OCI-LY3 (cell line): ENCODE measurements at regions not wholly inside any gene's neighbourhood (a gene's known extent, or its start where the extent isn't known, plus 50 kb on each side); places are given as distances from the start of the nearest gene placed in this dataset.

Experiments used
- H2AFZ ChIP-seq: fragments of 200-600, 300-600 bp; shearing (Covaris generic); 2 replicates; pipeline ENCODE4 v1.6.0; 2014; ENCODE audit warnings: antibody characterized with exemption, low read depth, low read length
- H3K27ac ChIP-seq: fragments of 200-600, 300-600 bp; sonication (generic); 2 replicates; pipeline ENCODE4 v1.5.1; 2014; ENCODE audit warnings: mild to moderate bottlenecking, low read length, moderate library complexity, mixed read lengths
- H3K27me3 ChIP-seq: fragments of 200-600, 300-600 bp; sonication (generic); 2 replicates; pipeline ENCODE4 v1.6.1; 2014; ENCODE audit warnings: low read depth, low read length, mixed read lengths
- H3K36me3 ChIP-seq: fragments of 200-600, 300-600 bp; sonication (generic); replicated peaks from 2 replicates; pipeline ENCODE3; 2014; ENCODE audit warnings: low read depth, low read length, mixed read lengths
- H3K4me1 ChIP-seq: fragments of 300-600, 200-600 bp; sonication (generic); 2 replicates; pipeline ENCODE4 v1.6.1; 2014; ENCODE audit warnings: low read length, mixed read lengths
- H3K4me2 ChIP-seq: fragments of 200-600, 300-600 bp; sonication (generic); 2 replicates; pipeline ENCODE4 v1.6.1; 2014; ENCODE audit warnings: low read length, mixed read lengths
- H3K4me3 ChIP-seq: fragments of 300-600, 200-600 bp; sonication (generic); 2 replicates; pipeline ENCODE4 v1.5.1; 2014; ENCODE audit warnings: antibody characterized with exemption, mild to moderate bottlenecking, low read length, moderate library complexity
- H3K79me2 ChIP-seq: fragments of 300-600, 200-600 bp; shearing (Covaris generic); 2 replicates; pipeline ENCODE4 v1.6.1; 2014; ENCODE audit warnings: mild to moderate bottlenecking, low read length, mixed read lengths
- H3K9ac ChIP-seq: fragments of 300-600, 200-600 bp; shearing (Covaris generic); 2 replicates; pipeline ENCODE4 v1.6.0; 2014; ENCODE audit warnings: mild to moderate bottlenecking, low read length, moderate library complexity
- H3K9me3 ChIP-seq: fragments of 200-600, 300-600 bp; shearing (Covaris generic); 2 replicates; pipeline ENCODE4 v1.6.1; 2014; ENCODE audit warnings: low read length, mixed read lengths; ENCODE audit not compliant: insufficient read depth
- H4K20me1 ChIP-seq: fragments of 200-600, 300-600 bp; sonication (generic); 2 replicates; pipeline ENCODE4 v1.6.1; 2016; ENCODE audit warnings: low read length, mixed read lengths; ENCODE audit not compliant: insufficient read depth
- EZH2phosphoT487 ChIP-seq: fragments of 200-600 bp; shearing (Covaris generic); IDR thresholded peaks from 2 replicates; pipeline ENCODE4 v1.6.1; 2018; ENCODE audit warnings: antibody characterized with exemption, mixed run types, low read depth
- TF ChIP-seq, protein P1 (sequence below): fragments of 200-600, 300-600 bp; sonication (generic); IDR thresholded peaks from 2 replicates; pipeline ENCODE4 v1.5.1; 2014; ENCODE audit warnings: antibody characterized with exemption, low read length, low read depth

DNA sequence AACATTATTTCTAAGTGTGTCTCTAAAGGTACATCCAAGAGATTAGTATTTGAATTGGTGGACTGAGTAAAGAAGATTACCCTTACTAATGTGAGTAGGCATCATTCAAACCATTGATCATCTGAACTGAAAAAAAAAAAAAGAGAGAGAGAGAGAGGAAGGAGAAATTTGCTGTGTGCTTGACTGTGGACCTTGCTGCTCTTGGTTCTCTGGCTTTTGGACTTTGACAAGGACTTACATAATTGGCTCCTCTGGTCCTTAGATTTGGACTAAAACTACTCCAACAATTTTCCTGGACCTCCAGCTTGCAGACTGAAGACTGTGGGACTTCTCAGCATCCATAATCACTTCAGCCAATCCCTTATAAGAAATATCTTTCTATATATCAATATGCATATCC lies 1091.9 kb upstream of the EDIL3 start:
- Histone ChIP-seq H4K20me1 (no peaks in the 10 kb centered on the region), H3K9me3 (no peaks in the 10 kb centered on the region), H3K27me3 (no peaks in the 10 kb centered on the region), H3K27ac (no peak overlapping the region), H3K4me1 (no peaks in the 10 kb centered on the region), H3K79me2 (no peaks in the 10 kb centered on the region), H3K9ac (no peak overlapping the region), H3K36me3 (no peaks in the 10 kb centered on the region), H3K4me3 (no peak overlapping the region), H3K4me2 (no peak overlapping the region), H2AFZ (no peak overlapping the region)
- no peak for TF ChIP-seq EZH2phosphoT487
- TF ChIP-seq, protein P1, sequence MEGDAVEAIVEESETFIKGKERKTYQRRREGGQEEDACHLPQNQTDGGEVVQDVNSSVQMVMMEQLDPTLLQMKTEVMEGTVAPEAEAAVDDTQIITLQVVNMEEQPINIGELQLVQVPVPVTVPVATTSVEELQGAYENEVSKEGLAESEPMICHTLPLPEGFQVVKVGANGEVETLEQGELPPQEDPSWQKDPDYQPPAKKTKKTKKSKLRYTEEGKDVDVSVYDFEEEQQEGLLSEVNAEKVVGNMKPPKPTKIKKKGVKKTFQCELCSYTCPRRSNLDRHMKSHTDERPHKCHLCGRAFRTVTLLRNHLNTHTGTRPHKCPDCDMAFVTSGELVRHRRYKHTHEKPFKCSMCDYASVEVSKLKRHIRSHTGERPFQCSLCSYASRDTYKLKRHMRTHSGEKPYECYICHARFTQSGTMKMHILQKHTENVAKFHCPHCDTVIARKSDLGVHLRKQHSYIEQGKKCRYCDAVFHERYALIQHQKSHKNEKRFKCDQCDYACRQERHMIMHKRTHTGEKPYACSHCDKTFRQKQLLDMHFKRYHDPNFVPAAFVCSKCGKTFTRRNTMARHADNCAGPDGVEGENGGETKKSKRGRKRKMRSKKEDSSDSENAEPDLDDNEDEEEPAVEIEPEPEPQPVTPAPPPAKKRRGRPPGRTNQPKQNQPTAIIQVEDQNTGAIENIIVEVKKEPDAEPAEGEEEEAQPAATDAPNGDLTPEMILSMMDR: no peak

DNA sequence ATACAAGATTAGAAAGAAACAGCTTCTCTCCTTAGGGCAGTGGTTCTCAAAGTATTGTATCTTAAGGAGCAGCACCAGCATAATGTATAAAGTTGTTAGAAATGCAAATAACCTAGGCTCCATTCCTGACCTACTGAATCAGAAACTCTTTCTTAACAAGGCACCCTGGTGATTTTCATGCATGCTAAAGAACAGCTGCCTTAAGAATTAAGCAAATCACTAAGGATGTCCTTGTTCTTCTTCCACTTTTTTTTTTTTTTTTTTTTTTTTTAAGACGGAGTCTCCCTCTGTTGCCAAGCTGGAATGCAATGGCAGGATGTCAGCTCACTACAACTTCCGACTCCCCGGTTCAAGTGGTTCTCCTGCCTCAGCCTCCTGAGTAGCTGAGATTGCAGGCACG lies 1095.2 kb upstream of the EDIL3 start:
- Histone ChIP-seq H3K4me1 (no peaks in the 10 kb centered on the region), H4K20me1 (no peaks in the 10 kb centered on the region), H3K27ac (no peak overlapping the region), H3K4me3 (no peak overlapping the region), H3K36me3 (no peaks in the 10 kb centered on the region), H3K4me2 (no peak overlapping the region), H3K9ac (no peak overlapping the region), H3K27me3 (no peaks in the 10 kb centered on the region), H3K79me2 (no peaks in the 10 kb centered on the region), H3K9me3 (no peaks in the 10 kb centered on the region), H2AFZ (no peak overlapping the region)
- TF ChIP-seq, protein P1: no peak
- no peak for TF ChIP-seq EZH2phosphoT487

- H3K9me3 ChIP-seq: no peaks in the 10 kb centered on the region
- TF ChIP-seq EZH2phosphoT487: no peak
- TF ChIP-seq, protein P1: no peak
Measured at GRCh38 chr5:85484982-85485574, 1100.4 kb upstream of the EDIL3 start.

GRCh38 chr5:85488295-85488694 lies 1103.6 kb upstream of the EDIL3 start:
- TF ChIP-seq EZH2phosphoT487: no peak
- TF ChIP-seq, protein P1: no peak
- Histone ChIP-seq H3K79me2 (no peaks in the 10 kb centered on the region), H3K27ac (no peak overlapping the region), H3K4me1 (no peaks in the 10 kb centered on the region), H4K20me1 (no peaks in the 10 kb centered on the region), H3K9me3 (no peaks in the 10 kb centered on the region; the same call in 1 of the 2 replicates), H3K4me3 (no peak overlapping the region), H3K9ac (no peak overlapping the region), H3K36me3 (no peaks in the 10 kb centered on the region), H3K27me3 (no peaks in the 10 kb centered on the region), H3K4me2 (no peak overlapping the region), H2AFZ (no peak overlapping the region)

More at GRCh38 chr5:85484982-85485574, 1100.4 kb upstream of the EDIL3 start:
- Histone ChIP-seq H3K27ac (no peak overlapping the region), H2AFZ (no peak overlapping the region), H3K27me3 (no peaks in the 10 kb centered on the region), H3K36me3 (no peaks in the 10 kb centered on the region), H3K4me1 (no peaks in the 10 kb centered on the region), H3K9ac (no peak overlapping the region), H3K4me2 (no peak overlapping the region), H4K20me1 (no peaks in the 10 kb centered on the region), H3K79me2 (no peaks in the 10 kb centered on the region), H3K4me3 (no peak overlapping the region)
